ENCODE measurements at regions not wholly inside any gene's neighbourhood (a gene's known extent, or its start where the extent isn't known, plus 50 kb on each side); places are given as distances from the start of the nearest gene placed in this dataset.

GRCh38 chr14:65993996-65994395, 492.2 kb upstream of the CCDC196 start:
- TF ChIP-seq CSDC2 (CRISPR knock-in tag; IDR thresholded peaks at IDR 0.05): no peak
- TF ChIP-seq ZNF565 (CRISPR knock-in tag; conservative IDR thresholded peaks at IDR 0.05; ENCODE audit: low read depth): no peak
- TF ChIP-seq ZNF8 (CRISPR knock-in tag; IDR thresholded peaks at IDR 0.05): no peak
- no peak for TF ChIP-seq TSHZ2 (CRISPR knock-in tag; IDR thresholded peaks at IDR 0.05)
- no peak for TF ChIP-seq PATZ1 (CRISPR knock-in tag; IDR thresholded peaks at IDR 0.05; ENCODE audit: borderline replicate concordance)
- no peak for TF ChIP-seq SNAI2 (CRISPR knock-in tag; IDR thresholded peaks at IDR 0.05)
- no peak for TF ChIP-seq ZFP30 (CRISPR knock-in tag; IDR thresholded peaks at IDR 0.05)
- TF ChIP-seq RARB (CRISPR knock-in tag; IDR thresholded peaks at IDR 0.05): no peak

All from SK-N-SH treated with all-trans-retinoic acid at 6 μM for 48 hours (cell line).